Epithelial cell of proximal tubule (primary cell): ENCODE measurements at regions not wholly inside any gene's neighbourhood (a gene's known extent, or its start where the extent isn't known, plus 50 kb on each side); places are given as distances from the start of the nearest gene placed in this dataset.

Experiments
- DNase-seq: peaks from one replicate; pipeline ENCODE4 v3.0.0-alpha.2; 2011; ENCODE audit warnings: low read depth
- H3K4me3 ChIP-seq: 2 replicates; pipeline ENCODE4 v1.5.1; 2011; ENCODE audit warnings: low read depth, mild to moderate bottlenecking, low read length
- TF ChIP-seq, protein P1 (sequence below): conservative IDR thresholded peaks from 2 replicates; pipeline ENCODE4 v1.5.1; 2012; ENCODE audit warnings: low read depth, mild to moderate bottlenecking, low read length

DNA sequence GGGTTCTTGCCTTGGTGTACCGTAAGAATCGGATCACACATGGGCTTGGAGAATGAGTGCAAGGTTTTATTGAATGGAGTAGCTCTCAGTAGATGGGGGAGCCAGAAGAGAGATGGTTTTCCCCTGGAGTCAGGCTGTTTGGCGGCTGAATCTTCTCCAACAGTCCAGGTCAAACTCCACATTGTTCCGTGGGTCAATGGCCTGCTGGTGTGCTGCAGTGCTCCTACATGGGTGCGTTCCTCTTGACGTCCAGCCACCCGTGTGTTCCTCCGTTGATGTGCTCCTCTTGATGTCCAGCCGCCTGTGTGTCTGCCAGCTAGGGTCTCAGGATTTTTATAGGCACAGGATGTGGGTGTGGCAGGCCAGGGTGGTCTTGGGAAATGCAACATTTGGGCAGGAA is 69.3 kb upstream of the AGBL1 start:
- H3K4me3 ChIP-seq: no peak overlapping the region
- DNase-seq: no peak
- TF ChIP-seq, protein P1, sequence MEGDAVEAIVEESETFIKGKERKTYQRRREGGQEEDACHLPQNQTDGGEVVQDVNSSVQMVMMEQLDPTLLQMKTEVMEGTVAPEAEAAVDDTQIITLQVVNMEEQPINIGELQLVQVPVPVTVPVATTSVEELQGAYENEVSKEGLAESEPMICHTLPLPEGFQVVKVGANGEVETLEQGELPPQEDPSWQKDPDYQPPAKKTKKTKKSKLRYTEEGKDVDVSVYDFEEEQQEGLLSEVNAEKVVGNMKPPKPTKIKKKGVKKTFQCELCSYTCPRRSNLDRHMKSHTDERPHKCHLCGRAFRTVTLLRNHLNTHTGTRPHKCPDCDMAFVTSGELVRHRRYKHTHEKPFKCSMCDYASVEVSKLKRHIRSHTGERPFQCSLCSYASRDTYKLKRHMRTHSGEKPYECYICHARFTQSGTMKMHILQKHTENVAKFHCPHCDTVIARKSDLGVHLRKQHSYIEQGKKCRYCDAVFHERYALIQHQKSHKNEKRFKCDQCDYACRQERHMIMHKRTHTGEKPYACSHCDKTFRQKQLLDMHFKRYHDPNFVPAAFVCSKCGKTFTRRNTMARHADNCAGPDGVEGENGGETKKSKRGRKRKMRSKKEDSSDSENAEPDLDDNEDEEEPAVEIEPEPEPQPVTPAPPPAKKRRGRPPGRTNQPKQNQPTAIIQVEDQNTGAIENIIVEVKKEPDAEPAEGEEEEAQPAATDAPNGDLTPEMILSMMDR: no peak

GRCh38 chr15:86010891-86011290 is 68.8 kb upstream of the AGBL1 start:
- no peak overlapping the region for H3K4me3 ChIP-seq
- TF ChIP-seq, protein P1: no peak
- no peak for DNase-seq

DNA sequence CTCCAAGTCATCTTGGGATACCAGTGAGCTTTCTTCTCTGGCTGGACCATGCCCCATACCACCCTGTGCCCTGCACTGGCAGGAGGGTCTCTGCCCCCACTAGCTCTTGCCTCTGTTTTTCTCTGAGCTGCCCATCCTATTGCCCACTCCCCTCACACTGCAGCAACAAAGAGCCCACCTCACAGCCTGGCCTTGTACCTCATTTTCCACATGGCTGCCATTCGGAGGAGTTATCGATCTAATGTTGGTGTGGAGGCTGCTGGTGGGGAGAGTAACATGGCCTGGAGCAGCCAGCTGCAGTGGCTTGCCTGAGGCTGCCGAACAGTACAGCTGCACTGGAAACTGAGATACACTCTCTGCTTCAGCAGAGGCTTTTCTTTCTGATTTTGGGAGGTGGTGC is 65.7 kb upstream of the AGBL1 start:
- no peak for DNase-seq
- TF ChIP-seq, protein P1: no peak
- no peak overlapping the region for H3K4me3 ChIP-seq

- TF ChIP-seq, protein P1: no peak
Observed at GRCh38 chr15:86016750-86017149, 62.9 kb upstream of the AGBL1 start.

DNA sequence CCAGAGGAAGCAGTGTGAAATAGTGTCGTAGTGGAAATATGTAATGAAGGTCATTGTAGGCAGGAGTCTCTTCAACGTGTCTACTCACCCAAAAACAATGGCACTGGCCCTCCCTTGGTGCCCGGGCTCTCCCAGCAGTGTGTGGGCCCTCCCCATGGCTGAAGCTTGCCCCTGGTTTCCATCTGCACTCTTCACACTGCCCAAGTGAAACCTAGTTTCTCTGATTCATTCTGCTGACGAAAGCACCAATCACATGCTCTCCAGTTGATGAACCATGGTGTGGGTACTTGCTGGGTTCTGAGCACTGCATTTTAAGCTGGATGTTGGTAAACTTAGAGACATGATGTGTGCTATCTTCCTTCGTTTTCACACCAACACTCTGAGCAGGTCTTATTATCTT is 61.0 kb upstream of the AGBL1 start:
- DNase-seq: no peak
- TF ChIP-seq, protein P1: no peak
- H3K4me3 ChIP-seq: no peak overlapping the region

More at GRCh38 chr15:86016750-86017149, 62.9 kb upstream of the AGBL1 start:
- H3K4me3 ChIP-seq: no peak overlapping the region
- no peak for DNase-seq

DNA sequence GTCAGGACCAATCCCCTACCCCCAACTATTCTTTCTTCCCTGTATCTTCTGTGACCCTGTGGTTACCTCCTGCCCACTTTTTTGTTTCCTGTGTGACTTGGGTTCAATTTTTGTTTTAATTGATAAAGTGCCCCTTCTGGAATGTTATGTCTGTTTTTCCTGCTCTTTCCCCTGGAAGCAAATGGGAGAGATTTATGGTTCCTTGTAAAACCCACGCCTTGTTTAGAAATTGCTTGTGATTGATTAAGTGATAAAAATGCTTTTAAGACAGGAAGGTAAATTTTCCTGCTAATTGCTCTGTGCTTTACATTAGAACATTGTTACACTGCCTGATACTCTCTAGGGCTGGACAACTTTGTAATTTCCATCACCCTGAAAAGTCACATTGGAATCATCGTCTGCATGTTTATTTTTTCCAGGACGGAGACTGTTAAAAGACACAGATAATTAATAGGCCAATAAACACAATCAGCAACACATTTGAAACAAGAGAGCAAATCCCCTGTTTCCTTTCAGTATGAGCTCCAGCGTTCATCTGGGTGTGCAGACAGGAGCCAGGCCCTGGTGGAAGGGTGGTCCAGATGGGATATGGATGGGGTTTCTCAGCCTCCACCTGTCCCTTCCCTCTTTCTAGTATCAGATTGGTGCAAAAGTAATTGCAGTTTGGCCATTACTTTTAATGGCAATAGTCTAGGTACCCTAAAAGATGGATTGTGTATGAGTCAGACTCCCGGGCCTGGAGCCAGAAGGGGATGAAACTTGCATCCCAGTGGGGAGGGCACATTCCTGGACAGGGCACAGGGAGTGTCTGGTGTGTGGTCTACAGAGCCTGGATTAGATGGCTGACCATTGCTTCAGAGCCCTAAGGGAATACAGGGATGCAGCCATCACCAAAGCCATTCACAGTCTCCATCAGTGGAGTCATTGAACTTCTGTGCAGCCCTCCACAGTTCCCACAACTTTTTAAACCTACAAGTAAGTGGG is 58.1 kb upstream of the AGBL1 start:
- TF ChIP-seq, protein P1: no peak
- no peak for DNase-seq
- no peak overlapping the region for H3K4me3 ChIP-seq
